ENCODE measurements at regions not wholly inside any gene's neighbourhood (a gene's known extent, or its start where the extent isn't known, plus 50 kb on each side); places are given as distances from the start of the nearest gene placed in this dataset.
"Not testable (repeated sequence)": the region's sequence is repeated elsewhere in the genome, so short reads cannot be mapped to it uniquely, and the experiment has no call there.

- in situ Hi-C loops (cut with MboI; ENCODE audit: low sequenced_read_pairs, unreplicated experiment), result no loop called here
- no peak for TF ChIP-seq CTCF (IDR thresholded peaks at IDR 0.05; ENCODE audit: borderline replicate concordance, control extremely low read depth, extremely low read depth, insufficient read depth, missing control alignments)
- DNase-seq (ENCODE audit: low spot score), result no peak
Measured at GRCh38 chr10:9550810-9551209, 1466.9 kb upstream of the CELF2 start.

DNA sequence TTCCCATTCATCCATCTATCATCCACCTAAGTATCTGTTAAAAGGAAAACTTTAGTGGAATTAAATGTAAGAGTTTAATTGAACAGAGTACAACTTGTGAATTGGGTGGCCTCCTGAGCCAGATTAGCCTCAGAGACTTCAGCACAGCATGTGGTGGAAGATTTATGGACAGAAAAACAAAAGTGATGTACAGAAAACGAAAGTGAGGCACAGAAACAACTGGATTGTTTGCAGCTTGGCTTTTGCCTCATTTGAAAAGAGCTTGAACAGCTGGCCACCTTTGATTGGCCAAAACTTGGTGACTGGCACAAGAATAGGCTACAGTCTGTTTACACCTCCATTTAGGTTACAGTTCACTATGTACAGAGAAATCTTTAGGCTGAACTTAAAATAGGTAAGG, 1463.4 kb upstream of the CELF2 start:
- TF ChIP-seq CTCF (IDR thresholded peaks at IDR 0.05; ENCODE audit: borderline replicate concordance, control extremely low read depth, extremely low read depth, insufficient read depth, missing control alignments), result no peak
- in situ Hi-C loops (cut with MboI; ENCODE audit: low sequenced_read_pairs, unreplicated experiment), result no loop called here
- no peak for DNase-seq (ENCODE audit: low spot score)

DNA sequence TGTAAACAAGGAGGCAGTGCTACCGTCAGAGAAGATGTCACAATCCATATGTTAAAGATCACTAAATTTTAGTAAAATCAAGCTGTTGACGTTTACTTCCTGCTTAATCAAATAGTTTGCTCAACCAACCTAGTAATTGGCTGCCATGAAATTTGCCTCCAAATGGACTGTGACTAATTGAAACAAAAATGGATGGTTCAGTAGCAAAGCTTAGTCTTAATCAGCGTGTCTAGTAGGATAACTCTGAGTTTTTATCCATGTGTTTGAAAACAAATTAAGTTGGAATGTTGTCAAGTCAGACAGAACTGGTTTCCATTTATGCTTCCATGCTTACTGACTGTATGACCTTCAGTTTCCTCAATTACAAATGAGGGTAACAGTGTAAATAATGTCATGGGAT, 1456.7 kb upstream of the CELF2 start:
- no peak for DNase-seq (ENCODE audit: low spot score)
- no peak for TF ChIP-seq CTCF (IDR thresholded peaks at IDR 0.05; ENCODE audit: borderline replicate concordance, control extremely low read depth, extremely low read depth, insufficient read depth, missing control alignments)
- in situ Hi-C loops (cut with MboI; ENCODE audit: low sequenced_read_pairs, unreplicated experiment), result no loop called here

DNA sequence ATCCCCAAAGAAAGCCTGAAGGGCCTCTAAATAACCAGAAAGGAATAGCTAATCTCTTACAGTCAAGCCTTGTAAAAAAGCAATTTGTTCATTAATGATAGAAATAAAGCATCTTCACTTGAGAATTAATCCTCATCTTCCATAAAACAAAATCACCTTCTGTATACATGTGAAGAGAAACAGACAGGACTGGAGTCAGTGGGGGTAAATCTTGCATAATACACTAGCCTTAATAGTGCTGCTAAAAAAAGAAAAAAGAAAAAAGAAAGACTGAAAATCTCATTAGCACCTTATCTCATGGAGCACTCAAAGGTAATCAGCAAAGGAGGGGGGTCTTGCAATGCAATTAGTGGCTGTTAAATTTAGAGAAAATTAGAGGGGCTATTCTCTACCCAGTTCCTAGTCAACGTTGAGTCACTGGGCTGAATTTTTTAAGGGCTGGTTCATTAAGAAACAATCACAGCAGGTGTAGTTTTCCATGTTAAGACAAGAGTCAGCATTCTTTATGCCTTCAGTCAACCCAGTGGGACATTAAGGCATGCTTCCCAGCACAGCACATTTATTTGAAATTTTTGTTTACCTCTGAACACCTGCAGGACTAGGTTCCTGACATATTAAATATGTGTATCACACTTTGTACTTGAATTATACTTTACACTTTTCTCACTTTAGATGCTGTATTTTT, 1455.7 kb upstream of the CELF2 start:
- DNase-seq (ENCODE audit: low spot score), result no peak
- TF ChIP-seq CTCF (IDR thresholded peaks at IDR 0.05; ENCODE audit: borderline replicate concordance, control extremely low read depth, extremely low read depth, insufficient read depth, missing control alignments), result no peak
- in situ Hi-C loops (cut with MboI; ENCODE audit: low sequenced_read_pairs, unreplicated experiment), result no loop called here

DNA sequence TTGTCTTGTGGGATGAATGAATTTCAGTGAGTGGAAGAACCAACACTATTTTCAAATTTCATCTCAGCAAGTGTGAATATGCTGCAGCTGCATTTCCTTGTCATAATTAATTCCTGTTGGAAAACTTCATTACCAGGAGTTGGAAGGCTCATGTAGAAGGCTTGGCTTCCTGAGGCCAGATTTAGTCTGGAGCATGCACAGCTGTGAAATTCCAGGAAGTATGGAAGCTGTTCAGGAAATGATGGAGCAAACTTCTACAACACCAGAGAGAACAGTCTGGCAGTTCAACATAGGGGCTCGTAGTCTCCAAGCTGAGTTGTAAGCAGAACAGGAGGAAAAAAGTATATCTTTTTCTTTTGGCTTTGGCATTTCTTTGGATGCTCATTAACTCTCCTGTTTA, 1439.9 kb upstream of the CELF2 start:
- in situ Hi-C loops (cut with MboI; ENCODE audit: low sequenced_read_pairs, unreplicated experiment), result no loop called here
- no peak for DNase-seq (ENCODE audit: low spot score)
- TF ChIP-seq CTCF (IDR thresholded peaks at IDR 0.05; ENCODE audit: borderline replicate concordance, control extremely low read depth, extremely low read depth, insufficient read depth, missing control alignments), result no peak

GRCh38 chr10:9579110-9579705, 1438.5 kb upstream of the CELF2 start:
- TF ChIP-seq CTCF (IDR thresholded peaks at IDR 0.05; ENCODE audit: borderline replicate concordance, control extremely low read depth, extremely low read depth, insufficient read depth, missing control alignments), result no peak
- DNase-seq (ENCODE audit: low spot score), result no peak
- in situ Hi-C loops (cut with MboI; ENCODE audit: low sequenced_read_pairs, unreplicated experiment), result no loop called here

GRCh38 chr10:9582803-9583202, 1434.9 kb upstream of the CELF2 start:
- DNase-seq (ENCODE audit: low spot score); in situ Hi-C loops (cut with MboI; ENCODE audit: low sequenced_read_pairs, unreplicated experiment): not testable (repeated sequence)
